ENCODE measurements at regions not wholly inside any gene's neighbourhood (a gene's known extent, or its start where the extent isn't known, plus 50 kb on each side); places are given as distances from the start of the nearest gene placed in this dataset.
"Not testable (repeated sequence)": the region's sequence is repeated elsewhere in the genome, so short reads cannot be mapped to it uniquely, and the experiment has no call there.

- DNase-seq = no peak
- intact Hi-C loops (cut with DNase I) = no loop called here
Observed at GRCh38 chr15:77886805-77887448, 190.6 kb downstream of the TBC1D2B start.

GRCh38 chr15:77885877-77886500 lies 191.5 kb downstream of the TBC1D2B start:
- DNase-seq; intact Hi-C loops (cut with DNase I): not testable (repeated sequence)

GRCh38 chr15:77883012-77883411 lies 194.5 kb downstream of the TBC1D2B start:
- DNase-seq; intact Hi-C loops (cut with DNase I): not testable (repeated sequence)

- DNase-seq = no peak
- intact Hi-C loops (cut with DNase I) = no loop called here
Observed at GRCh38 chr15:77881950-77882349, 195.6 kb downstream of the TBC1D2B start.

GRCh38 chr15:77881535-77881934 lies 196.0 kb downstream of the TBC1D2B start:
- DNase-seq; intact Hi-C loops (cut with DNase I): not testable (repeated sequence)

GRCh38 chr15:77879466-77879865 lies 198.0 kb downstream of the TBC1D2B start:
- DNase-seq = not testable (repeated sequence)
- intact Hi-C loops (cut with DNase I) = loop anchor here (10.0 kb wide), 1 partner anchor 245 kb away; the partner anchor contains the start of gene LINGO1

GRCh38 chr15:77877869-77878577 lies 199.5 kb downstream of the TBC1D2B start:
- DNase-seq = no peak
- intact Hi-C loops (cut with DNase I) = loop anchor here (10.0 kb wide), 1 partner anchor 243 kb away; the partner anchor contains the start of gene LINGO1

- DNase-seq = not testable (repeated sequence)
- intact Hi-C loops (cut with DNase I) = loop anchor here (10.0 kb wide), 1 partner anchor 241 kb away; the partner anchor contains the start of gene LINGO1
Observed at GRCh38 chr15:77876107-77876820, 201.2 kb downstream of the TBC1D2B start.

GRCh38 chr15:77875066-77875721 lies 202.3 kb downstream of the TBC1D2B start:
- intact Hi-C loops (cut with DNase I) = loop anchor here (10.0 kb wide), 1 partner anchor 240 kb away; the partner anchor contains the start of gene LINGO1

GRCh38 chr15:77874063-77874462 lies 203.4 kb downstream of the TBC1D2B start:
- intact Hi-C loops (cut with DNase I) = loop anchor here (10.0 kb wide), 1 partner anchor 239 kb away; the partner anchor contains the start of gene LINGO1

More at GRCh38 chr15:77875066-77875721, 202.3 kb downstream of the TBC1D2B start:
- peak; percentile 31 to 94 (median 66) for DNase-seq

GRCh38 chr15:77872521-77873425 lies 204.7 kb downstream of the TBC1D2B start:
- DNase-seq = peak in 3 of 10 donors; percentile 55 to 81 (median 80)
- intact Hi-C loops (cut with DNase I) = loop anchor here (10.0 kb wide), 1 partner anchor 238 kb away; the partner anchor contains the start of gene LINGO1

More at GRCh38 chr15:77874063-77874462, 203.4 kb downstream of the TBC1D2B start:
- peak in 1 of 10 donors; percentile 47 for DNase-seq

- DNase-seq = peak in 3 of 10 donors; percentile 52 to 79 (median 69)
- intact Hi-C loops (cut with DNase I) = loop anchor here (10.0 kb wide), 1 partner anchor 237 kb away; the partner anchor contains the start of gene LINGO1
Observed at GRCh38 chr15:77871852-77872371, 205.6 kb downstream of the TBC1D2B start.

- intact Hi-C loops (cut with DNase I) = loop anchor here (10.0 kb wide), 1 partner anchor 236 kb away; the partner anchor contains the start of gene LINGO1
- DNase-seq = peak in 9 of 10 donors; percentile 37 to 95 (median 74)
Observed at GRCh38 chr15:77870195-77871065, 207.1 kb downstream of the TBC1D2B start.

GRCh38 chr15:77869021-77869895 lies 208.3 kb downstream of the TBC1D2B start:
- peak in 2 of 10 donors; percentile 58 to 79 for DNase-seq
- intact Hi-C loops (cut with DNase I) = no loop called here

GRCh38 chr15:77868048-77868629 lies 209.4 kb downstream of the TBC1D2B start:
- DNase-seq = peak in 2 of 10 donors; percentile 40 to 47
- intact Hi-C loops (cut with DNase I) = not testable (repeated sequence)
